ENCODE measurements at regions not wholly inside any gene's neighbourhood (a gene's known extent, or its start where the extent isn't known, plus 50 kb on each side); places are given as distances from the start of the nearest gene placed in this dataset.

DNA sequence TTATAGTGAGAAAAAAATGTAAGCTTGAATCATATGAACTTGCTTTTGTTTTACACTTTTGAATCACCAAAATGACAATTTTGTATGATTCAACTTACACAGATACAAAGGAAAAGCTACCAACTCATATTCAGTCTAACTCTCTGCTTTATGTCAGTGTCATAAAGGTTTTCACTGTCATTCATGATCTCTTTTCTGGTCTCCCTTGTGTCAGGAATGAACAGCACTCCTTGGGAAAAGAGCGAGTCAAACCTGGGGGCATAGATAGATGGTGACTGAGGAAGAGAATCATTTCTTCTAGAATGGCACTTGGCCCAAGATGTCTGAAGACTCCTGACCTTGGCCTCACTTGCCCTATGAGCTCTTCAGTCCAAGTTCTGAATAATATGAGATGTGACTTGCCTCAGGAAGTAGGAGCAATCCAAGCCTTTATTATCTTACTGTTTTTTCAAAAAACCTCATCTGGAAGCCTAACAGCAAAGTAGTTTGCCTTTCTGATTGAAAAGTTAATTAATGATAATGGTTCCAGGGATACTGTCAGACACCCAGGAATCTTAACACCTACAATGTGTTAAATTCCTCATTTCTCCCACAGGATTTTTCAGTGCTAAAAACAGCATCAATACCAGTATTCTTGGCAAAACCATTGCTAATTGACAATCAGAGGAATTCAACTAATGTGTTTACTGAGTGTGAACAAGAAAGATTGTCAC is 270.0 kb upstream of the HSF2 start:
- intact Hi-C loops (cut with DNase I) = loop anchor here (2.0 to 10.0 kb wide), 7 partner anchors 48 to 1508 kb away; partner anchors contain the start of gene TRDN
- ATAC-seq (peak; percentile 27), DNase-seq (ENCODE audit: missing footprints) (no peak)

DNA sequence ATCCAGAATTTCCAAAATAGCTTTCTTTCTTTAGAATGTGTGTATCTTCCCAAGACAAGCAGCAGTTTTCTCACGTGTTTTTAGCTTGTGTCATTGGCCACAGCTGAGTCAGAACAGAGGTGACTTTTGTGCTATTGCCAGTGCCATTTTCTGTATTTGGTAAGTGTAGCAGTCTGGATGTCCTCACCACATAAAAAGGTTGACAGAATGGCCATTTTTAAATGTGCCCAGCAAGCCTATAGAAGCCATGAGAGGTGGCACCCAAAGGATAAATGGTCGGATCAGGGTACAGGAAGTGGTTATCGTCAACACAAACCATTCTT is 269.5 kb upstream of the HSF2 start:
- no peak for DNase-seq (ENCODE audit: missing footprints)
- intact Hi-C loops (cut with DNase I) = no loop called here
- ATAC-seq = peak; percentile 77

GRCh38 chr6:122130518-122130917 is 268.9 kb upstream of the HSF2 start:
- ATAC-seq = no peak
- DNase-seq (ENCODE audit: missing footprints) = no peak
- intact Hi-C loops (cut with DNase I) = no loop called here

DNA sequence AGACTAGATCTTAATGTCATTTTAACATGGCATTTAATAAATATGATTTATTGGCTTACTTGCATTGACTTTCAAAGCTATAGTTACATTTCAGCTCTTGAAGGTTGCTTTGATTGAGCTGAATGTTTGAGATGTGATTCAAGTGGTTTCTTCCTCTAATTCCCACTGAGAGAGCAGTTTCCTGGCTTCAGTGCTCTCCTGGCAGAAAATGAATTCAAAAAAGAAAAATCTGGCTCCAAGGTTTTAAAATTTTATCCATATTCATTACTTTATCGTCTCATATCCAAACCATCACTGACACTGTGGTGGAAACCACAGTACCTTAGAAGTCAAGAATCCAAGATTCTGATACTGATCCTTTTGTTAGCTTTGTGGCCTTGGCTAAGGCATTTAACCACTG is 263.1 kb upstream of the HSF2 start:
- intact Hi-C loops (cut with DNase I) = no loop called here
- ATAC-seq (no peak), DNase-seq (ENCODE audit: missing footprints) (no peak)

- no peak for DNase-seq (ENCODE audit: missing footprints)
- no peak for ATAC-seq
- intact Hi-C loops (cut with DNase I) = no loop called here
Measured at GRCh38 chr6:122140031-122140430, 259.4 kb upstream of the HSF2 start.

DNA sequence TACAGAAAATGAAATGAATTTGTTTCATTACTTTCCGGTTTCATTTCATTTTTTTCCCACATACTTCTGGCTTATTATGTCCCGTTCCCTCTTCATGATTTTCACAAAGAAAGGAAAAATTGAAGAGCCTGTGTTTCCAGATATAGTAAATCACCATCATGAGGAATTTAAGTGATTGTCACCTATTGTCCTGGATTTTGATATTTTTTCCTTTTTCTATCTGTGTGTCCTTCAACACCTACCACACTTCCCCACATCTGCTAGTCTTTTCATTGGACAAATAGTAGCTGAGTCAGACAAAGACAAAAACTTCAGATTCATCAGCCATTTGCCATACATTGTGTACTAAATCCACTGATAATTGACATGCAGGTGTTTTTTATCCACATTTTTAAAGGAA is 258.2 kb upstream of the HSF2 start:
- no peak for ATAC-seq
- no peak for DNase-seq (ENCODE audit: missing footprints)
- intact Hi-C loops (cut with DNase I) = no loop called here

- ATAC-seq = no peak
- intact Hi-C loops (cut with DNase I) = no loop called here
- DNase-seq (ENCODE audit: missing footprints) = no peak
Measured at GRCh38 chr6:122143813-122144601, 255.4 kb upstream of the HSF2 start.

DNA sequence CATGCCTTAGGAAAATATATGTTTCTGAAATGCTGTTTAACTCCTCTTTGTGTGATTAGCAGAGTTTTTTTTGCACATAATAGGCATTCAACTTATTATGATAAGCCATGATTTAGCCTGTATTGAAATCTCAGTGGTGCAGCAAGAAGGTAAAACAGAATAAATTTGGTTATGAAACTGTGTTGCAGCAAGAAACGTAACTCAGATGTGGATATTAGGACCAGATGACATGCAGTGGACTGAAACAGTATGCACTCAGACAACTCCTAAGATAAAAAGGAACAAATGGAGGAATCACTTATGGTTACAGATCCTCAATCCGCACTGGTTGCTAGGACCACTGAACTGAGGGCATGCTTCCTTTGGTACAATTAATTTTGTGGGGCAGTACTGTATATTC is 254.2 kb upstream of the HSF2 start:
- ATAC-seq = no peak
- intact Hi-C loops (cut with DNase I) = no loop called here

GRCh38 chr6:122145741-122146240 is 253.7 kb upstream of the HSF2 start:
- ATAC-seq (no peak), DNase-seq (ENCODE audit: missing footprints) (no peak)
- intact Hi-C loops (cut with DNase I) = no loop called here

More for the DNA sequence above, 254.2 kb upstream of the HSF2 start:
- no peak for DNase-seq (ENCODE audit: missing footprints)

- DNase-seq (ENCODE audit: missing footprints) (no peak), ATAC-seq (peak; percentile 59)
- intact Hi-C loops (cut with DNase I) = no loop called here
Measured at GRCh38 chr6:122147291-122147690, 252.2 kb upstream of the HSF2 start.

DNA sequence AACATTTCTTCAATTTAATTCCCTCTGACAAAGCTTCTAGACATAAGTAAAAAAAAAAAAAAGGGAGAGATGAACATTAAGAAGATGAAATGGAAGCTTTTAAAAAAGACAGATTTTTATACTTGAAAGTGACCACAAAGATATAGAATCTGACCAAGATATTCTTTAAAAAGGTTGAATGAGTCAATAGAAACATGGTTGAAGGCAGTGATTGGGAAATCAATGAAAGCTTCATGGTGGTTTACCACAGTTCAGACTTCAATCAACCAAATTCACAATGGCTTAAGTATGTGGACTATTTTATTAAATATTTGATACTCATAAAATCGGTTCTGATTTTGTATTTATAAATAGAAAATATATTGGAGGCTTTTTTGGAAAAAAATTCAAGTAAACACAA is 248.4 kb upstream of the HSF2 start:
- intact Hi-C loops (cut with DNase I) = no loop called here
- ATAC-seq (no peak), DNase-seq (ENCODE audit: missing footprints) (no peak)

DNA sequence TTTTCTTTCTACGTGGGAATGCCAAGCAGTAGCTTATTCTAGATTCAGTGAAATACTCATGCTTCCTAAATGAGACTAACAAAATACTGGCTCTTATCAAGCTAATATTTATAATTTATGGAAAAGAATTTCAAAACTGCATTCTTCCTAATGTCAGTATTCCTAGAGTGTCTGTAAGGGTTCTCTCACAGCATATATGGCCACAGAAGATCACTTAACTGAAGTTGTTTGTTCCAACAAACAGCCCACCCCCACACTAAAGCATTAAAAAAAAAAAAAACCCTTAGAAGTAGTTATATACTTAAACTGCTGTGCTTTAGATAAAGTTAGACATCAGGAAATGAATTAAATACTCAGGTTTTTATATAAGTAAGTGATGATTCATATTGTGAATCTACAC is 247.7 kb upstream of the HSF2 start:
- DNase-seq (ENCODE audit: missing footprints) (no peak), ATAC-seq (no peak)
- intact Hi-C loops (cut with DNase I) = no loop called here

GRCh38 chr6:122153557-122153956 is 245.9 kb upstream of the HSF2 start:
- intact Hi-C loops (cut with DNase I) = no loop called here
- no peak for DNase-seq (ENCODE audit: missing footprints)
- ATAC-seq = no peak

- ATAC-seq (no peak), DNase-seq (ENCODE audit: missing footprints) (no peak)
- intact Hi-C loops (cut with DNase I) = no loop called here
Measured at GRCh38 chr6:122154155-122154554, 245.3 kb upstream of the HSF2 start.

GRCh38 chr6:122154912-122155575 is 244.4 kb upstream of the HSF2 start:
- no peak for DNase-seq (ENCODE audit: missing footprints)

DNA sequence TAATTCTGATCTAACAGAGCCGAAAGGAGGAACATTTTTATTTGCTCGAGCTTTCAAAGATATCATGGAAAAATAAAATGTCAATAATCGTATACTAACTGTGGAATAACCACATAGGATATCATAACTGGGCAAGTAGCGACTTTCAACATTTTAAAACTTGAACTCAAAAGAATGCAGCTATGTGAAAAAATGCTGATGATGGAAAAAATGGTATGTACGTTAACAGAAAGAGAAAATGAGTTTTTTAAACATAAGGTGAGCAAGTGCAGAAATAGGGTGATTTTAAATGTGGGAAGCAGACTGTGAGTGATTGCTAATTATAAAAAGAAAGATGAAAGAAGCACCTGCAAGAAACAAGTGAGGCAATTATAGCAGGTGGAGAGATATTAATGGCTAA is 238.3 kb upstream of the HSF2 start:
- ATAC-seq (no peak), DNase-seq (ENCODE audit: missing footprints) (no peak)
- intact Hi-C loops (cut with DNase I) = no loop called here

More at GRCh38 chr6:122154912-122155575, 244.4 kb upstream of the HSF2 start:
- peak; percentile 81 for ATAC-seq
- intact Hi-C loops (cut with DNase I) = no loop called here

GRCh38 chr6:122165014-122165413 is 234.4 kb upstream of the HSF2 start:
- ATAC-seq (no peak), DNase-seq (ENCODE audit: missing footprints) (no peak)
- intact Hi-C loops (cut with DNase I) = no loop called here

DNA sequence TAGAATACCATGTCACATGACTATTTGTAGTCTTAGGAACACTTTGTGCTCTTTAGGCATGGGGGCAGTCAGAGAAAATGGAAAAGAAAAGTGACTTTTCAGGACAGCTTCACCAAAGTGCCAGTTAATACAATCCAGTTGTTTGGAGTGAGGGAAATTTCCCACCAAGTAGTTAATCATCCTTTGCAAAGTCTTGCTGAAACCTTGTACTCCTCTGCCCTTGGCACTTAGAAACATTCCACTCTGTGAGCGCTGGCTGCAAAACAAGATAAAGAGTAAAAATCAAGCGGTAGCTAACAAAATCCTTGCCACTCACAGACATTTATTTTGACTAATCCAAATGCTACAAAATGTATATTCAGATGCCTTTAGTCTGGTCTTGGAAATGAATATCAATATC is 229.2 kb upstream of the HSF2 start:
- ATAC-seq (no peak), DNase-seq (ENCODE audit: missing footprints) (no peak)
- intact Hi-C loops (cut with DNase I) = no loop called here

DNA sequence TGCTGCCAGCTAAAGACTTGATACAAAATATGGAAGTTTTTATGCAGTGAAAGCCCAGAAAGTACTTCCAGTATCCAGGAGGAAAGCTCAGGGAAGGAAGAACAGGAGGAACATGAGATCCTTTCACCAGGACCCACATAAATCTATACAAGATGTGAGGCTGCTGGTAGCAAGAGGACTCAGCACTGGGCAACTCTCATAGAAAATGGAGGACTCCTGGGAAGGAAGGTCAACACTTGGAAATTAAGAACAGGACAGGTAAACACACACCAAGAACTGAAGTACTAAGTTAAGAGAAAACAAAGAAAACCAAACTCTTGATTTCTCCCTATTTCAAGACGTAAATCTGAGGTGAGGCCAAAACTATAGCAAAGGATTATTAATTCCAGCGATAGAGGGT is 220.5 kb upstream of the HSF2 start:
- DNase-seq (ENCODE audit: missing footprints) (no peak), ATAC-seq (no peak)
- intact Hi-C loops (cut with DNase I) = loop anchor here (5.0 kb wide), 1 partner anchor 52 kb away; no protein-coding TSS in a partner anchor

DNA sequence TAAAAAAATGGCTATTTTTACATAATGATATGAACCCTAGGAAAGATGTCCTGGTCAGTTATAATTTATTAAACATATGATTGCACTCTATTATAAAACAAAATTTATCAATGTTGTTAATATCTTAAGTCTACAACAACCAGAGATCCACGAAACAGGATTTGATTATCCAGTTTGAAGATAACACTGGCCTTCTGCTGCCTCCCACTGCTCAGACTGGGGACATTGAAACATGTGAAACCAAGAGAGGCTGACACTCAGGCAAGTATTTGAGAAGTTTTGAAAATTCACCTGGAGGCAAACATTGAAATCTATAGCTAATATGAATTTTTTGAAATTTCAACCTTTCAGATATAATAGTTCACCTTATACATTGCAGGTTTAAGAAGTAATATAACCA is 219.3 kb upstream of the HSF2 start:
- DNase-seq (ENCODE audit: missing footprints) = no peak
- ATAC-seq = no peak
- intact Hi-C loops (cut with DNase I) = loop anchor here (5.0 to 10.0 kb wide), 4 partner anchors 143 to 845 kb away; partner anchors contain the start of gene TBC1D32
